Esophagus squamous epithelium (tissue), 4 donors: ENCODE measurements at regions not wholly inside any gene's neighbourhood (a gene's known extent, or its start where the extent isn't known, plus 50 kb on each side); places are given as distances from the start of the nearest gene placed in this dataset.

Experiments
- CTCF ChIP-seq, 6 experiments: fragments of 450-650 bp in 4 of 6; fragments of 200-600 bp in 2 of 6; sonication (generic) in 2 of 6; IDR thresholded peaks; one replicate each; pipeline ENCODE4 v1.5.1; 2016 to 2019; ENCODE audit warnings: antibody characterized with exemption in 6 of 6, mild to moderate bottlenecking in 4 of 6, moderate library complexity in 4 of 6
- POLR2A ChIP-seq, 4 donors: fragments of 450-650 bp; IDR thresholded peaks; one replicate each; pipeline ENCODE4 v1.6.1; 2017; ENCODE audit warnings: antibody characterized with exemption in 4 of 4, mild to moderate bottlenecking in 4 of 4, moderate library complexity in 3 of 4

GRCh38 chr14:22044193-22044592, 370.6 kb upstream of the OR4E1 start:
- TF ChIP-seq CTCF (IDR thresholded peaks at IDR 0.05), result no peak
- no peak for TF ChIP-seq POLR2A (IDR thresholded peaks at IDR 0.05)
